ENCODE measurements at regions not wholly inside any gene's neighbourhood (a gene's known extent, or its start where the extent isn't known, plus 50 kb on each side); places are given as distances from the start of the nearest gene placed in this dataset.

DNA sequence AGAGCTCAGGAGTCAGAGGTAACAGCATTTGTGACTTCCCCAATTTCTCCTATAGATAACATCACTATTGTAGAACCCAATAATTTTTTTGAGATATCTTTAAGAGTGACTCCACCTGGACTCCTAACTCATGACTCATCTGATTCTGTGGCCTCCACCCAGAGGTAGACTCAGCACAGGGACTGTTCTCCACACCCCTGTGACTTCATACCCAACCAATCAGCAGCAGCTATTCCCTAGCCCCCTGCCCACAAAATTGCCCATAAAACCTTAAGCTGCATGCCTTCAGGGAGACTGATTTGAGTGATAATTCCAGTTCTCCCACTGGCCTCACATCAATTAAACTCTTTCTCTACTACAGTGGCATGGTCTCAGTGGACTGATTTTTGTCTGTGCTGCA lies 475.4 kb upstream of the FAT3 start:
- DNase-seq (ENCODE audit: missing footprints) (no peak), ATAC-seq (no peak)

DNA sequence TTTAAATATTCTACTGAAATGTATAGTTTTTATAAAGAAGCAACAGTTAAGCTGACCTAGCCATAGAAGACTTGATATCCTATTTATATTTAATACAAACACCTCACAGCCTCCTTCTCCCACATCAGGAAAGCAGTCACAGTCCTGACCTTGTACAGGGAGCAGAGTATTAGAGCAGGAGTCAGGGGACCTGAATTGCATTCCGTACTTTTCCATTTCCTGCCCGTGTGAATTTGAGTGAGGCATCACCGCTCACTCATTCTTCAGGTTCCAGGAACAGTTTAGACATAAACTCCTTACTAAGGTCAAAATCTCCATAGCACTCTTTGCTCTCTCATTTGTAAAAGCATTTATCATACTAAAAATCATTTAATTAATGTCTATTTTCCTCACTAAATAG lies 482.5 kb upstream of the FAT3 start:
- ATAC-seq (no peak), DNase-seq (ENCODE audit: missing footprints) (no peak)
- intact Hi-C loops (cut with DNase I) = no loop called here

More for the DNA sequence above, 475.4 kb upstream of the FAT3 start:
- intact Hi-C loops (cut with DNase I) = no loop called here

DNA sequence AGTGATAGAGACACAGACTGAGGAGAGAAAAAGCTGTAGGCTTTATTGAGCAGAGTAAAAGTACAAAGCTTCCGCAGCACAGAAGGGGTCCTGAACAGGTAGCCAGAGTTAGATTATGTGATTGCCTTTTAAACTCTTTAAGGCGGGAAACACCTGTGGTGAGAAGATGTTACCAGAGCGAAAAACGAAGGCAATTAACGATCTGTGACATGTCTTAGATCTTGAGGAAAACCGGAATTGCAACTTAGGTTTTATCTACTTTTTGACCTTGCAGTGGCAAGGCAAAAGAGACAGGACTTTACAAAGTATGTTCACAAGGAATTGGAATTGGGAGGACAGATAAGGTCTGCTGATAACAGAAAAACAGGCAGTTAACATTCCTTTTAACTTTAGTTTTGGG lies 493.6 kb upstream of the FAT3 start:
- DNase-seq (ENCODE audit: missing footprints) (no peak), ATAC-seq (no peak)
- intact Hi-C loops (cut with DNase I) = no loop called here

DNA sequence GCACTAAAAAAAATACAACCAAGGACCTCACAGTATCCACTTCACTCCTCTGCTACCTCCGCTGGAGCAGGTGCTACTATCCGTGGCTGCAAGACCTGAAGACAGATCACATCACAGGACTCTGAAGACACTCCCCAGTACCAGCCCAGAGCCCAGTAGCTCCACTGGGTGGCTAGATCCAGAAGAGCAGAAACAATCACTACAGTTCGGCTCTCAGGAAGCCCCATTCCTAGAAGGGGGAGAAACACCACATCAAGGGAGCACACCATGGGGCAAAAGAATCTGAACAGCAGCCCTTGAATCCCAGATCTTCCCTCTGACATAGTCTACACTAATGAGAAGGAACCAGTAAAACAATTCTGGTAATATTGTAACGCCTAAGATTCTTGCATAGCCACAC lies 494.0 kb upstream of the FAT3 start:
- intact Hi-C loops (cut with DNase I) = no loop called here
- ATAC-seq (no peak), DNase-seq (ENCODE audit: missing footprints) (no peak)

DNA sequence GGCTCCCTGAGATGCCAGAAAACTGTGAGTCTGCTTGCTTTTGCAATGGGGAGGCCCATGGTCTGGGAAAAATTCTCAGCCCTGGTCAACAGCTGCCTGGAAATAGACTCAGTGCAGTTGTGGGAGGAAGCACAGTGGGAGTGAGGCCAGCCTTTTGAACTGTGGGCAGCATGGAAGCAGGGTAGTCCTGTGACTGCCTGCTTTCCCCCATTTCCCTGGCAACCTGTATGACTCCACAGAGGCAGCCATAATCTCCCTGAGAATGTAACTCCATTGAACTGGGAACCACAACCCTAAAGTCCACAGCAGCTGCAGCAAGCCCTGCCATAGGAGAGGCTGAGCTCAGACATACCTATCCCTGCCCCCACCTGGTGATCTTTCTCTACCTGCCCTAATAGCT lies 494.6 kb upstream of the FAT3 start:
- intact Hi-C loops (cut with DNase I) = no loop called here
- DNase-seq (ENCODE audit: missing footprints) (no peak), ATAC-seq (no peak)

DNA sequence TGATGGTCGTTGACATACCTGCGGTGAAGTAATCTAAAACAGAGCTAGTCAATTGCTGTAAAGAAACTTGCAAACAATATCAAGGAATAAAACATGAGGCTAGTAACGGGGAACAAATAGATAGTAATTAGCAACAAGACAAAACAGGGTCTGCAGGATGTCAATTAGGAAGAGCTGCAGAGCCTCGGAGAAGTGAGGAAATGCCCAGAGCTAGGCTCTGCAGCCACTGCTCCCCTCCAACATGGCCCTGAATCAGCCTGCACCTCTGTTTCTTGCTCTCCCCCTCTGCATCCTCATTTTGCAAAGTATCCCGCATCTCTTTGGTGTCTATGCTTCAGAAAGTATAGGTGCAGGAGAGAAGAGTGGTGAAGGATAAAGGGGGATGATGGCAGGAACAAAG lies 507.4 kb upstream of the FAT3 start:
- ATAC-seq (no peak), DNase-seq (ENCODE audit: missing footprints) (no peak)
- intact Hi-C loops (cut with DNase I) = no loop called here

DNA sequence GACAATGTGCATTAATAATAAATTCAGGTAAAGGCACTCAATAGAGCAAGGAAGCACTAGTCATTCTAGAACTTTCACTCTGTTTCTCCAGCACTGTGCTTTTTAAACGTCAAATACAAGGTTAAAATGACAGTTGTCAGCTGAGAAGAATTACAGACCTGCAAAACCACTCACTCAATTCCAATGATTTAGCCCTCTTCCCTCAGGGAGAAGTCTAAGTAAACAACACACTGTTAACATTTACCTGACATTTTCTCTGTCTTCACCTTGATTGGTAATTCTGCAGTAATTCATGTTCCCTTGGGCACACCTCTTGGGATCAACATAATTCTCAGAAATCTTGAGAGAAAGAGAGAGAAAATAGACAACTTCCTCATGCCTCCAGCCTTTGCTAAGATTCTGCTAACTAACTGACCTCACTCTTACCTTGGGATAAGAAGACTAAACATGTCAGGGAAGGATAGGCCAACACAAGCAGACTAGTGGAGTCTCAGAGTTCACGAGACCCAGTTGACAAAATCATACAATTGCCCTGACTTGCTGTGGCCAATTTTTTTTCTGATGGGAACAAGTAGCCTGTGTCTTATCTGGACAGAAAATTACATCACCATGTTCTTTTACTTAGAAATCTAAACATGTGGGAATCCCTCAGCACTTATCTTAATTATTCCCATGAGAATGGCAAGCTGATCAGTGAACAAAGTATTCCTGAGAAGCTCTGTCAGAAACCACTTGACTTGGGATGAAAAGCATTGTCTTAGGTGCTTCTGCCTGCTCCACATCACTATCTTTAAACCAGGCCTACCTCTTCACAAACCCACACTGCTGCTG lies 516.8 kb upstream of the FAT3 start:
- no peak for ATAC-seq
- intact Hi-C loops (cut with DNase I) = no loop called here
- no peak for DNase-seq (ENCODE audit: missing footprints)

DNA sequence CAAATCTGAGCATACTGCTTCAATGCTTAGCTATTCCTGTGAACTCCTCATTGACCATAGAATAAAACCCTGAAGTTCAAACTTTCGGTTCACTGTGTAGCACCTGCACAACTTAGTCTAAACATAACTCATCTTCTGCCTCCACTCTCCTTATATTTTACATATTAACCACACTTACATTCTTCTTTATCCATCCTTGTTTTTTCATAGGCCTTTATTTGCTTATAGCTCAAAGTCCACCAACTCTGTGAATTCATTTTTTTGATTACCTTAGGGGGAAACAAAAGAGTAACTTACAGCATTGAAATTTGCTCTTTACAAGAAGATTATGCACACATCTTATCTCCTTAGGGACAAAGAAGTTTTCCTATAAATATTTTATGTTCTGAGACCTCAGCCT lies 521.6 kb upstream of the FAT3 start:
- ATAC-seq (no peak), DNase-seq (ENCODE audit: missing footprints) (no peak)
- intact Hi-C loops (cut with DNase I) = no loop called here

DNA sequence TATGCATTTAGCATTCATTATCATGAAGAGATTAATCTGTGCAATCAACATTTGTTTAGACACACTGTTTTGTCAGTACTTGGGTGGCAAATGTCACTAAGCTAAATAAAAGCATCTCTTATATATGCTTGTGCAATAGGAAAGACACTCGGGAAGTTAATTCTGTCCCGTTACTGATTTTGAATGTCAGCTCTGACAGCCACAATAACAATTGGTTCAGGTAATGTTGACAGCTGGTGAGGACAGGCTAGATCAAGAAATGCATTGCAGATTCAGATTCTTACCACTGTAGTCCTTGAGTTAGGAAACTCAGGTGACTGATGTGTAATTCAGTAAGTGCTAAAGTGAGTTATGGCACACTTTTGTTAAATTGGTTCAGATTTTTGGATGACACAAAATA lies 523.8 kb upstream of the FAT3 start:
- intact Hi-C loops (cut with DNase I) = no loop called here
- ATAC-seq = no peak

DNA sequence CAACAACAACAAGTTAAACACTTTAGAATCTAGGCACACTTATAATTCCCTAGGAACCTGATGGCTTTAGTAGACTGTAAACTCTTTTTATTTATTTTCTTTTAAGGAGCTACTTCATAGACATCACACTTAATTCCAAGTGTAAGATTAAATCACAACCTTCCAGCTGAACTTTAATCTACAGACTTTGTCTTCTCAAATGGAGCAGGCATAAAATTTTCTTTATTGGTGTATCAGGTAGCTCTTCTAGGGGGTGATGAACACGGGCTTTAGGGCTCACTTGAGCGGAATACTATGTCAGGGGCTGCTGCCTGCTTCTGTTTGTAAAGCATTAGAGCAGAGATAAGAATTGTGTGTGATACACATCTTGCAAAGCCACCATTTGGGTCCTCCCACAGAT lies 525.8 kb upstream of the FAT3 start:
- DNase-seq (ENCODE audit: missing footprints) (no peak), ATAC-seq (no peak)
- intact Hi-C loops (cut with DNase I) = no loop called here

More for the DNA sequence above, 523.8 kb upstream of the FAT3 start:
- DNase-seq (ENCODE audit: missing footprints) = no peak

DNA sequence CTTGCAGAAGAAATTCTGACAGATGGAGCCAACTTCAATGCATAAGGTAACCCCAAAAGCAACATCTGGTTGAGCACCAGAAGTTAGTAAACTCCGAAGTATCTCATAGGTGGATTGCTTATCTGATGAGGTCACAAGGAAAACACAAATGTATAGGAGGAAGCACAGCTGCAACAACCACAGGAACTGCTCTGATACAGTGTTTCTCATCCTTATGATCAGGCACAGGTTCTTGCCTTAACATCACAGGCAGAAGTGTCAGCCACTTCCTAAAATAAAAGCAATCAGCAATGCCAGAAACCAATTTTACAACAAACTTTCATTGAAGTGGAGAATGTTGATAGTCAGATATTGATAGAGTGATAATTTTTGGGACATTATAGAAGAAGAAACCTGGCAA lies 530.3 kb upstream of the FAT3 start:
- DNase-seq (ENCODE audit: missing footprints) = no peak
- ATAC-seq = no peak
- intact Hi-C loops (cut with DNase I) = no loop called here

DNA sequence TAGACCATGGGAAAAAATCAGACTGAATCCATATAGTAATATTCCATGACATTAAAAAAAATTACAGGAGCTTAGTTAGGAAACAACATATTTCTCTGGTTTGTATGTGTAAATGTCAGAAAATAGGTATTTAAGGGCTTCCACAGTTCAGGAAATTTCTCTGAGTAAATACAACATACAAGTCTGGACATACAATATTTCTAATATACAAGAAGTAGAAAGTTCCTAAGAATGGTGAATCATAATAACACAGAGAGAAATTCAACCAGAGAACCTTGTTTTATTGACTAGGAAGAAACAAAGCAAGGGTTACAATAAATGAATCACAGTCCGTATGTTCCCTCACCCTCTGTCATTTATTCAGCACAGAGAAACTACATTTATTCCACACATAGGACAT lies 532.7 kb upstream of the FAT3 start:
- intact Hi-C loops (cut with DNase I) = no loop called here
- no peak for ATAC-seq
- DNase-seq (ENCODE audit: missing footprints) = no peak

DNA sequence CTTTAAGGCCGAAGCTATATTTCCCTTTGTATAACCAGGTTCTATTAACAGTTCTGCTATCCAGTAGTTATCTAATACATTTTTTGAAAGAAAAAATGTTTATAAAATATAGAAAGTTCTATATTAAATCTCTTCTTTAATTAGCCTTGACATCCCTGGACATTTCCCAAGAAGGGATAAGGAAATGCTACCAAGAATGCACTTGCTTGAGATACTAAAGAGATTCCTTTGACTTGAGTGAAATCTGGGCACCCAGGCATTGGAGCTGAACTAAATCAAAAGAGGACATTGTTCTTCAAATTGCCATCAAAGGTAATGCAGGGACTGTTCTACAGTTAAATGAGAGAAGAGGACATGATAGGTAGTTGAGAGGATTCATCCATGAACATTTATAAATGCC lies 535.9 kb upstream of the FAT3 start:
- DNase-seq (ENCODE audit: missing footprints) = no peak
- intact Hi-C loops (cut with DNase I) = no loop called here
- ATAC-seq = no peak

DNA sequence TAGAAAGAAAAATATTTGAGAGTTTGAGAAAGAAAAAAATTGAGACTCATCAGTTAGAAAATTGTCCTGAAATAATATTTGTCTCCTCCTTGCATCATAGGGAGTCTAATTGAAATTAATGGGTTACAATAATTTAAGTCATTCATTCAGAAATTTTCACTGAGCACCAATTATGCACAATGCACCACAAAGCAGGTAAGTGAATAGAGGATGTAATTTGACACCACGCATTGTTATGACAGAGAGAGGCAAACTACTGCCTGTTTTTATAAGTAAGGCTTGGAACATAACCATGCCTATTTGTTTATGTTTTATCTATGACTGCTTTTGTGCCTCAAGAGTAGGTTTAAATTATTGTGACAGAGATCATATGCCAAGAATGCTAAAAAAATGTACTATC lies 537.9 kb upstream of the FAT3 start:
- ATAC-seq = no peak
- no peak for DNase-seq (ENCODE audit: missing footprints)
- intact Hi-C loops (cut with DNase I) = no loop called here

DNA sequence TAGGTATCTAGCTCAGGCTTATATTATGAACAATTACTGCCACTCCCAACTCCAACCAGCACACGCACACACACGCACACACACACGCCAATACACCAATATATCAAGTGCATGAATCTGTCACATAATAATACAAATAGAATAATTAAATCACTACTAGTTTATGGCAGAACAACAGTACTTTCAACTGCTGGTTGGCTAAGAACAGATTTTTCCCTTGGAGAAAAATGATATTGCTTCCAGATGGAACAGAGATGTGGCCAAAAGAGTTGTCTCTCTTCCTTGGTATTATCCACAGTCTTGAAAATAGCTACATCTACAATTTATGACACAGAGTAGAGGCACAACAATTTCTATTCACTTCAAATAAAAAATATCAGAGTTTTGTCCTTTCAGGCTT lies 538.3 kb upstream of the FAT3 start:
- DNase-seq (ENCODE audit: missing footprints) = no peak
- intact Hi-C loops (cut with DNase I) = no loop called here
- ATAC-seq = no peak

DNA sequence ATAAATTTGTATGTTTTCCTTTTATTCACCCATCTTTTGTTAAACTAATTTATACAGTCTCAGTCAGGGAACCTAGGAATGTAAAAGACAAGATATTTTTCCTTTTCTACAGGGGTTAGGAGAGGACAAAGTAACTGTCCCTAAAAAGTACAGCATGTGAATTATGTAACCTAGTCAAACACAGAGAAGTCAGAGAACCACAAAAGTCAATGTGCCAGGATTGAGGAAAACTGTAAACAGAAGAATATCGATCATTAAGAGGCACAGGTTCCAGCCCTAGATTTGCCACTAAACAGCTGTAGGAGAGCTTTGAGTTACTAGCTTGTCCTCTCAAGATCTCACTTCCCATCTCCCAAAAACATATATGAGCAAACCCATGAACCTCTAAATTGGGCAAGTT lies 550.9 kb upstream of the FAT3 start:
- no peak for DNase-seq (ENCODE audit: missing footprints)
- no peak for ATAC-seq
- intact Hi-C loops (cut with DNase I) = no loop called here

DNA sequence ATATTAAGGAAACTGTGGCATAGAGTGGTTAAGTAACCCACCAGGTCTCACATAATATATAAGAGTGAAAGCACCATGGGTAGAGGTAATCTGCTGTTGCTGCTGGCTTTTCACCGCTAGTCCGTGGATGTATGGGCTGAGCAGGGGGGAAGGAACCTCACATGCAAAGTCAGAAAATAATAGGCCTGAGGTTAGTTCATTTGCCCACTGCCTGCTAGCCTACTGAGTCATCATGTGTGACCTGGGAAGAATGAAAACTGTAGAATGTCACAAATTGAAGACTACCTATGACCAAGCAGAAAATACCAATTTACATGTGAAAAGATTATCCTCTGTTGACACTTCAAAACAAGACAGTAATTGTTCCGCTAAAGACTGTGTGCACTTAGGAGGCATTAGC lies 560.1 kb upstream of the FAT3 start:
- DNase-seq (ENCODE audit: missing footprints) (no peak), ATAC-seq (no peak)
- intact Hi-C loops (cut with DNase I) = no loop called here

DNA sequence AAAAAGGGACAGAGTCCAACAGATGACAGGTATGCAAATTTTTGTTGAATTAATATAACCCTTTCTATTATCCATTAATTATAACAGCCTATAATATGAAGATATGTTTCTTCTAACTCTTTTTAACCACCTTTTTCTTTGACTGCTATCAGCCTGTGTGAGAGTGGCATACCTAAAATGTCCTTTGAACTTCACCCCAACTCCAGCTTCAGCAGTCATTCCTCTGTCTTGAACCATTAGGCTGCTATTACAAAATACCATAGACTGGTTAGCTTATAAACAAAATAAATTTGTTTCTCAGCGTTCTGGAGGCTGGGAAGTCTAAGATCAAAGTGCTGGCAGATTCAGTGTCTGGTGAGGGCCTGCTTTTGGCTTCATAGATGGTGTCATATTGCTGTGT lies 564.6 kb upstream of the FAT3 start:
- ATAC-seq (no peak), DNase-seq (ENCODE audit: missing footprints) (no peak)
- intact Hi-C loops (cut with DNase I) = no loop called here

DNA sequence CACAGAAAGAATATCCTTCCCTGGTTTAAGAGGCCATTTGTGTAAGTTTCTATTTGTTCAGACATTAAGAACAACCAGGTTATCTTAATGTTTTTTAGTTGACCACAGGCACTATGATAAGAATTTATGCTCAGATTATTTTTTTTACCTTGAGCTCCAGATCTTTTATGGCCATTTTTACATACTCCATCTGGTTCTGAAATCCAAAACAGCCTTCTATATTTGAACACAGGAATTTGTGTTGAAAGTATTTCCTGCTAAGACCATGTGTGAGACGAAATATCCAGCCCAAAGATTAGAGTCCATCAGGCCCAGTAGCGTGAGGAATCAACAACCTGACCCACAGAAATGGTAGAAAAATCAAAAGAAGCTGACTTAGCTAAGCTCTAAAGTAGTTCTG lies 569.9 kb upstream of the FAT3 start:
- no peak for ATAC-seq
- intact Hi-C loops (cut with DNase I) = no loop called here
- DNase-seq (ENCODE audit: missing footprints) = no peak

DNA sequence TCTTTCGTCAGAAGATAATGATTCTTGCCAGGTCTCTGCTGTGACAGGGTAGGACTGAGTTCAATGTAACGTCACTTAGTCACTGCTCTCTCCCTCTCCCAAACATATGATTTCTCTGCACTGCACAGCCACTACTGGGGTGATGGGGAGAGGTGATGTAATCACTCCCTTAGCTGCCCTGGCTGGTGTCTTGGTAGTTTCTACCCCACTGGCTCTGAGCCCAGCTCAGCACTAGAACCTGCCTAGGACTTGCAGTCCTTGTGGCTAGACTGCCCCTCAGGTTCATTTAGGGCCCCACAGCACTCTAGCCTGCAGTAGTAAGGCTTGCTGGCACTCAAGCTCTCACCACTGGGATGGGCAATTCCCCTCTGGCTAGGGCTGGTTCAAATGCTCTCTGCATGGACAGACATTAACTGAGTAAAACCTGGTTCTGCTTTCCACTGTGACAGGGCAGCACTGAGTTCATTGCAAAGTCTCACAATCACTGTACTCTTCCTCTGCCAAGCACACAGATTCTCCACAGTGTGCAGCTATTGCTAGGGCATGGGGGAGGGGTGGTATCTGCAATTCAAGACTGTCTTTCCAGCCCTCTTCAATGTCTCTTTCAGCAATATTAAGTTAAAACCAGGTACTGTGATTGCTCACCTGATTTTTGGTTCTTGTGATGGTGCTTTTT lies 571.4 kb upstream of the FAT3 start:
- DNase-seq (ENCODE audit: missing footprints) (no peak), ATAC-seq (peak; percentile 57)
- intact Hi-C loops (cut with DNase I) = no loop called here

DNA sequence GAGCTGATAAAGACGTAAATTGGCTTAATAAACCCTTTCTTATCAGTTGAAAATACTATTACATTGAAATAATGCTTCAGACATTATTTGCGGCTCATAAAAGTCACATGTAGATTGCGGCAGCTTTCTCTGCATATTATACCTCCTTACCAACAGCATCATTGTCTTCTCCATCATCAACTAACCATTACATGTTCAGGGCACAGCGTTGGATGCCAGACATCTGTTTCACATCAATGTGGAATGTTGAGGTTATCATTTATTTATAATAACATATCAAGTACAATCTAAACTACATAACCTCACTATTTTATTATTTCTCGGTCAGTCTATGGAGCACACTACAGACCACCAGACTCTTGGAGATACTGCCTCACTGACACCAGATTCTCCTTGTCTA lies 573.8 kb upstream of the FAT3 start:
- intact Hi-C loops (cut with DNase I) = no loop called here
- ATAC-seq = no peak
- DNase-seq (ENCODE audit: missing footprints) = no peak
